GM23338 (cell line): ENCODE measurements at regions not wholly inside any gene's neighbourhood (a gene's known extent, or its start where the extent isn't known, plus 50 kb on each side); places are given as distances from the start of the nearest gene placed in this dataset.

Source experiments
- ATAC-seq: fragments of 200-7000 bp; cut with Tn5 transposase; 3 replicates; pipeline ENCODE4 v1.9.1; 2020
- DNase-seq: peaks from one replicate; pipeline ENCODE4 v3.0.0-alpha.2; 2015; ENCODE audit warnings: low spot score
- H2AFZ ChIP-seq: fragments of 200-600 bp; sonication (generic); 2 replicates; pipeline ENCODE4 v1.8.0; 2016; ENCODE audit warnings: antibody characterized with exemption, mild to moderate bottlenecking, moderate library complexity
- H3F3A ChIP-seq: fragments of 200-600 bp; sonication (generic); replicated peaks from 2 replicates; pipeline ENCODE4 v1.8.0; 2017; ENCODE audit warnings: antibody characterized with exemption, mixed run types, low read depth
- H3K27ac ChIP-seq: fragments of 200-600 bp; sonication (generic); 2 replicates; pipeline ENCODE4 v1.6.1; 2016; ENCODE audit warnings: low read depth
- H3K27me3 ChIP-seq: fragments of 200-600 bp; sonication (generic); 2 replicates; pipeline ENCODE4 v1.8.0; 2016; ENCODE audit warnings: mild to moderate bottlenecking, mixed run types, moderate library complexity; ENCODE audit not compliant: insufficient read depth
- H3K36me3 ChIP-seq: fragments of 200-600 bp; sonication (generic); 2 replicates; pipeline ENCODE4 v1.8.0; 2016; ENCODE audit warnings: mild to moderate bottlenecking; ENCODE audit not compliant: insufficient read depth
- H3K4me1 ChIP-seq: fragments of 200-600 bp; sonication (generic); 2 replicates; pipeline ENCODE4 v1.8.0; 2016; ENCODE audit warnings: mild to moderate bottlenecking, moderate library complexity; ENCODE audit not compliant: insufficient read depth
- H3K4me2 ChIP-seq: fragments of 200-600 bp; sonication (generic); 2 replicates; pipeline ENCODE4 v1.7.1; 2017; ENCODE audit warnings: mixed run types
- H3K4me3 ChIP-seq: fragments of 200-600 bp; sonication (generic); 2 replicates; pipeline ENCODE4 v1.6.1; 2016; ENCODE audit warnings: mixed run types
- H3K79me2 ChIP-seq: fragments of 200-600 bp; sonication (generic); replicated peaks from 2 replicates; pipeline ENCODE4 v1.8.0; 2017; ENCODE audit warnings: mild to moderate bottlenecking; ENCODE audit not compliant: insufficient read depth
- H3K9me2 ChIP-seq: fragments of 200-600 bp; sonication (generic); 2 replicates; pipeline ENCODE4 v1.8.0; 2017; ENCODE audit not compliant: insufficient read depth
- H4K20me1 ChIP-seq: fragments of 200-600 bp; sonication (generic); replicated peaks from 2 replicates; pipeline ENCODE4 v1.8.0; 2017; ENCODE audit warnings: mild to moderate bottlenecking; ENCODE audit not compliant: insufficient read depth
- H3K27ac Mint-ChIP-seq: 2 replicates; pipeline ENCODE4 v1.8.0; 2020; ENCODE audit warnings: inconsistent platforms, mild to moderate bottlenecking, moderate library complexity, mixed read lengths
- H3K27me3 Mint-ChIP-seq: 3 replicates; pipeline ENCODE4 v1.8.0; 2022; ENCODE audit warnings: low read depth, mild to moderate bottlenecking, moderate library complexity, mixed read lengths, inconsistent platforms; ENCODE audit not compliant: insufficient read depth, poor library complexity
- H3K36me3 Mint-ChIP-seq: 3 replicates; pipeline ENCODE4 v1.8.0; 2021; ENCODE audit warnings: low read depth, mild to moderate bottlenecking, inconsistent platforms, moderate library complexity, mixed read lengths
- H3K4me1 Mint-ChIP-seq: 3 replicates; pipeline ENCODE4 v1.8.0; 2020; ENCODE audit warnings: mild to moderate bottlenecking, inconsistent platforms, mixed read lengths
- H3K4me3 Mint-ChIP-seq: 3 replicates; pipeline ENCODE4 v1.8.0; 2021; ENCODE audit warnings: moderate library complexity, mild to moderate bottlenecking, inconsistent platforms, mixed read lengths
- H3K9me3 Mint-ChIP-seq: 3 replicates; pipeline ENCODE4 v1.8.0; 2020; ENCODE audit warnings: moderate library complexity, mild to moderate bottlenecking, inconsistent platforms, mixed read lengths
- CREB1 ChIP-seq: fragments of 250-450 bp; sonication (Bioruptor Pico); IDR thresholded peaks from 2 replicates; pipeline ENCODE4 v1.5.0; 2020; ENCODE audit warnings: low read depth, mild to moderate bottlenecking, moderate library complexity
- EZH2 ChIP-seq: fragments of 200-600 bp; sonication (generic); IDR thresholded peaks from one replicate; pipeline ENCODE4 v1.8.0; 2017; ENCODE audit warnings: antibody characterized with exemption, mild to moderate bottlenecking, low read depth; ENCODE audit not compliant: unreplicated experiment
- EZH2phosphoT487 ChIP-seq: fragments of 200-600 bp; sonication (generic); IDR thresholded peaks from one replicate; pipeline ENCODE4 v1.8.1; 2018; ENCODE audit warnings: antibody characterized with exemption; ENCODE audit not compliant: unreplicated experiment
- JUNB ChIP-seq: IDR thresholded peaks from one replicate; pipeline ENCODE4 v1.6.1; 2016; ENCODE audit warnings: antibody characterized with exemption; ENCODE audit not compliant: unreplicated experiment
- NANOG ChIP-seq: IDR thresholded peaks from 2 replicates; pipeline ENCODE4 v1.6.1; 2016; ENCODE audit warnings: antibody characterized with exemption, borderline replicate concordance
- POLR2AphosphoS5 ChIP-seq: IDR thresholded peaks from 2 replicates; pipeline ENCODE4 v1.6.1; 2016; ENCODE audit warnings: antibody characterized with exemption, low read depth
- STAT1 ChIP-seq: IDR thresholded peaks from one replicate; pipeline ENCODE4 v1.6.1; 2016; ENCODE audit warnings: antibody characterized with exemption; ENCODE audit not compliant: unreplicated experiment
- ZNF114 ChIP-seq: fragments of 250-450 bp; sonication (Bioruptor Pico); IDR thresholded peaks from 2 replicates; pipeline ENCODE4 v1.5.0; 2020; ENCODE audit warnings: mild to moderate bottlenecking, moderate library complexity
- ZNF331 ChIP-seq: fragments of 250-450 bp; sonication (Bioruptor Pico); IDR thresholded peaks from 2 replicates; pipeline ENCODE4 v1.5.0; 2020; ENCODE audit warnings: low read depth, mild to moderate bottlenecking, moderate library complexity
- TF ChIP-seq, protein P1 (sequence below): IDR thresholded peaks from one replicate; pipeline ENCODE4 v1.6.1; 2018; ENCODE audit warnings: antibody characterized with exemption; ENCODE audit not compliant: unreplicated experiment
- TF ChIP-seq, protein P2 (sequence below): fragments of 250-450 bp; sonication (Bioruptor Pico); IDR thresholded peaks from 2 replicates; pipeline ENCODE4 v1.5.0; 2020; ENCODE audit warnings: mild to moderate bottlenecking, moderate library complexity
- TF ChIP-seq, protein P3 (sequence below), 2 experiments: fragments of 200-600 bp in 1 of 2; sonication (generic) in 1 of 2; conservative IDR thresholded peaks; 2 replicates each; pipeline versions ENCODE4 v1.5.1 to v1.6.1; 2016 to 2017; ENCODE audit warnings: antibody characterized with exemption in 2 of 2, low read depth in 2 of 2, mild to moderate bottlenecking in 2 of 2, moderate library complexity in 1 of 2
- TF ChIP-seq, protein P4 (sequence below): IDR thresholded peaks from 2 replicates; pipeline ENCODE4 v1.6.1; 2016; ENCODE audit warnings: antibody characterized with exemption

DNA sequence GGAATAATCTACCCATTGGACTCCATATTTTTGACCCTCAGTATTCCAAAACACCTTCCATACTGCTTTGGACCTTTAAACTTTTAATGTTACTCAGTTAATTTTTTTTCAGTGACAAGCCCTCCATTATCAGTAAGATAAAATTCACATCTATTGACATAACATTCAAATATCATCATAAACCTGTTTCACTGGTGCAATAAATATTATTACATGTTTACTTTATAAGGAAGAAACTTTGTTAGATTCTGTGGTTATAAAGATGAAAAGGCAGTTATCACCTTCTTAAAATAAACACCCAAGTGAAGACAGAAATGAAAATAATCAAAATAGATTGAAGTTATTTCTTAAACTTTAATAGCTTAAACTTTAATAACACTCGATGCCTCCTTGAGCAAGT lies 758.5 kb upstream of the ADGRL2 start:
- no peak overlapping the region for H2AFZ ChIP-seq
- H3K36me3 Mint-ChIP-seq = no peaks in the 10 kb centered on the region
- H4K20me1 ChIP-seq = no peaks in the 10 kb centered on the region
- no peaks in the 10 kb centered on the region for H3K9me3 Mint-ChIP-seq
- no peak overlapping the region for H3K27ac ChIP-seq
- H3K27ac Mint-ChIP-seq = no peak overlapping the region
- TF ChIP-seq JUNB = no peak
- TF ChIP-seq, protein P1, sequence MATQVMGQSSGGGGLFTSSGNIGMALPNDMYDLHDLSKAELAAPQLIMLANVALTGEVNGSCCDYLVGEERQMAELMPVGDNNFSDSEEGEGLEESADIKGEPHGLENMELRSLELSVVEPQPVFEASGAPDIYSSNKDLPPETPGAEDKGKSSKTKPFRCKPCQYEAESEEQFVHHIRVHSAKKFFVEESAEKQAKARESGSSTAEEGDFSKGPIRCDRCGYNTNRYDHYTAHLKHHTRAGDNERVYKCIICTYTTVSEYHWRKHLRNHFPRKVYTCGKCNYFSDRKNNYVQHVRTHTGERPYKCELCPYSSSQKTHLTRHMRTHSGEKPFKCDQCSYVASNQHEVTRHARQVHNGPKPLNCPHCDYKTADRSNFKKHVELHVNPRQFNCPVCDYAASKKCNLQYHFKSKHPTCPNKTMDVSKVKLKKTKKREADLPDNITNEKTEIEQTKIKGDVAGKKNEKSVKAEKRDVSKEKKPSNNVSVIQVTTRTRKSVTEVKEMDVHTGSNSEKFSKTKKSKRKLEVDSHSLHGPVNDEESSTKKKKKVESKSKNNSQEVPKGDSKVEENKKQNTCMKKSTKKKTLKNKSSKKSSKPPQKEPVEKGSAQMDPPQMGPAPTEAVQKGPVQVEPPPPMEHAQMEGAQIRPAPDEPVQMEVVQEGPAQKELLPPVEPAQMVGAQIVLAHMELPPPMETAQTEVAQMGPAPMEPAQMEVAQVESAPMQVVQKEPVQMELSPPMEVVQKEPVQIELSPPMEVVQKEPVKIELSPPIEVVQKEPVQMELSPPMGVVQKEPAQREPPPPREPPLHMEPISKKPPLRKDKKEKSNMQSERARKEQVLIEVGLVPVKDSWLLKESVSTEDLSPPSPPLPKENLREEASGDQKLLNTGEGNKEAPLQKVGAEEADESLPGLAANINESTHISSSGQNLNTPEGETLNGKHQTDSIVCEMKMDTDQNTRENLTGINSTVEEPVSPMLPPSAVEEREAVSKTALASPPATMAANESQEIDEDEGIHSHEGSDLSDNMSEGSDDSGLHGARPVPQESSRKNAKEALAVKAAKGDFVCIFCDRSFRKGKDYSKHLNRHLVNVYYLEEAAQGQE = no peak
- TF ChIP-seq EZH2phosphoT487 = no peak
- TF ChIP-seq ZNF331 (CRISPR knock-in tag) = no peak
- no peak for TF ChIP-seq POLR2AphosphoS5
- no peak for TF ChIP-seq STAT1
- no peak for TF ChIP-seq ZNF114
- no peak for TF ChIP-seq NANOG
- TF ChIP-seq, protein P2, sequence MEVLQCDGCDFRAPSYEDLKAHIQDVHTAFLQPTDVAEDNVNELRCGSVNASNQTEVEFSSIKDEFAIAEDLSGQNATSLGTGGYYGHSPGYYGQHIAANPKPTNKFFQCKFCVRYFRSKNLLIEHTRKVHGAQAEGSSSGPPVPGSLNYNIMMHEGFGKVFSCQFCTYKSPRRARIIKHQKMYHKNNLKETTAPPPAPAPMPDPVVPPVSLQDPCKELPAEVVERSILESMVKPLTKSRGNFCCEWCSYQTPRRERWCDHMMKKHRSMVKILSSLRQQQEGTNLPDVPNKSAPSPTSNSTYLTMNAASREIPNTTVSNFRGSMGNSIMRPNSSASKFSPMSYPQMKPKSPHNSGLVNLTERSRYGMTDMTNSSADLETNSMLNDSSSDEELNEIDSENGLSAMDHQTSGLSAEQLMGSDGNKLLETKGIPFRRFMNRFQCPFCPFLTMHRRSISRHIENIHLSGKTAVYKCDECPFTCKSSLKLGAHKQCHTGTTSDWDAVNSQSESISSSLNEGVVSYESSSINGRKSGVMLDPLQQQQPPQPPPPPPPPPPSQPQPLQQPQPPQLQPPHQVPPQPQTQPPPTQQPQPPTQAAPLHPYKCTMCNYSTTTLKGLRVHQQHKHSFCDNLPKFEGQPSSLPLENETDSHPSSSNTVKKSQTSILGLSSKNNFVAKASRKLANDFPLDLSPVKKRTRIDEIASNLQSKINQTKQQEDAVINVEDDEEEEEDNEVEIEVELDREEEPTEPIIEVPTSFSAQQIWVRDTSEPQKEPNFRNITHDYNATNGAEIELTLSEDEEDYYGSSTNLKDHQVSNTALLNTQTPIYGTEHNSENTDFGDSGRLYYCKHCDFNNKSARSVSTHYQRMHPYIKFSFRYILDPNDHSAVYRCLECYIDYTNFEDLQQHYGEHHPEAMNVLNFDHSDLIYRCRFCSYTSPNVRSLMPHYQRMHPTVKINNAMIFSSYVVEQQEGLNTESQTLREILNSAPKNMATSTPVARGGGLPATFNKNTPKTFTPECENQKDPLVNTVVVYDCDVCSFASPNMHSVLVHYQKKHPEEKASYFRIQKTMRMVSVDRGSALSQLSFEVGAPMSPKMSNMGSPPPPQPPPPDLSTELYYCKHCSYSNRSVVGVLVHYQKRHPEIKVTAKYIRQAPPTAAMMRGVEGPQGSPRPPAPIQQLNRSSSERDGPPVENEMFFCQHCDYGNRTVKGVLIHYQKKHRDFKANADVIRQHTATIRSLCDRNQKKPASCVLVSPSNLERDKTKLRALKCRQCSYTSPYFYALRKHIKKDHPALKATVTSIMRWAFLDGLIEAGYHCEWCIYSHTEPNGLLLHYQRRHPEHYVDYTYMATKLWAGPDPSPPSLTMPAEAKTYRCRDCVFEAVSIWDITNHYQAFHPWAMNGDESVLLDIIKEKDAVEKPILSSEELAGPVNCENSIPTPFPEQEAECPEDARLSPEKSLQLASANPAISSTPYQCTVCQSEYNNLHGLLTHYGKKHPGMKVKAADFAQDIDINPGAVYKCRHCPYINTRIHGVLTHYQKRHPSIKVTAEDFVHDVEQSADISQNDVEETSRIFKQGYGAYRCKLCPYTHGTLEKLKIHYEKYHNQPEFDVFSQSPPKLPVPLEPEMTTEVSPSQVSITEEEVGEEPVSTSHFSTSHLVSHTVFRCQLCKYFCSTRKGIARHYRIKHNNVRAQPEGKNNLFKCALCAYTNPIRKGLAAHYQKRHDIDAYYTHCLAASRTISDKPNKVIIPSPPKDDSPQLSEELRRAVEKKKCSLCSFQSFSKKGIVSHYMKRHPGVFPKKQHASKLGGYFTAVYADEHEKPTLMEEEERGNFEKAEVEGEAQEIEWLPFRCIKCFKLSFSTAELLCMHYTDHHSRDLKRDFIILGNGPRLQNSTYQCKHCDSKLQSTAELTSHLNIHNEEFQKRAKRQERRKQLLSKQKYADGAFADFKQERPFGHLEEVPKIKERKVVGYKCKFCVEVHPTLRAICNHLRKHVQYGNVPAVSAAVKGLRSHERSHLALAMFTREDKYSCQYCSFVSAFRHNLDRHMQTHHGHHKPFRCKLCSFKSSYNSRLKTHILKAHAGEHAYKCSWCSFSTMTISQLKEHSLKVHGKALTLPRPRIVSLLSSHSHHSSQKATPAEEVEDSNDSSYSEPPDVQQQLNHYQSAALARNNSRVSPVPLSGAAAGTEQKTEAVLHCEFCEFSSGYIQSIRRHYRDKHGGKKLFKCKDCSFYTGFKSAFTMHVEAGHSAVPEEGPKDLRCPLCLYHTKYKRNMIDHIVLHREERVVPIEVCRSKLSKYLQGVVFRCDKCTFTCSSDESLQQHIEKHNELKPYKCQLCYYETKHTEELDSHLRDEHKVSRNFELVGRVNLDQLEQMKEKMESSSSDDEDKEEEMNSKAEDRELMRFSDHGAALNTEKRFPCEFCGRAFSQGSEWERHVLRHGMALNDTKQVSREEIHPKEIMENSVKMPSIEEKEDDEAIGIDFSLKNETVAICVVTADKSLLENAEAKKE = no peak
- TF ChIP-seq EZH2 = no peak
- TF ChIP-seq, protein P3, sequence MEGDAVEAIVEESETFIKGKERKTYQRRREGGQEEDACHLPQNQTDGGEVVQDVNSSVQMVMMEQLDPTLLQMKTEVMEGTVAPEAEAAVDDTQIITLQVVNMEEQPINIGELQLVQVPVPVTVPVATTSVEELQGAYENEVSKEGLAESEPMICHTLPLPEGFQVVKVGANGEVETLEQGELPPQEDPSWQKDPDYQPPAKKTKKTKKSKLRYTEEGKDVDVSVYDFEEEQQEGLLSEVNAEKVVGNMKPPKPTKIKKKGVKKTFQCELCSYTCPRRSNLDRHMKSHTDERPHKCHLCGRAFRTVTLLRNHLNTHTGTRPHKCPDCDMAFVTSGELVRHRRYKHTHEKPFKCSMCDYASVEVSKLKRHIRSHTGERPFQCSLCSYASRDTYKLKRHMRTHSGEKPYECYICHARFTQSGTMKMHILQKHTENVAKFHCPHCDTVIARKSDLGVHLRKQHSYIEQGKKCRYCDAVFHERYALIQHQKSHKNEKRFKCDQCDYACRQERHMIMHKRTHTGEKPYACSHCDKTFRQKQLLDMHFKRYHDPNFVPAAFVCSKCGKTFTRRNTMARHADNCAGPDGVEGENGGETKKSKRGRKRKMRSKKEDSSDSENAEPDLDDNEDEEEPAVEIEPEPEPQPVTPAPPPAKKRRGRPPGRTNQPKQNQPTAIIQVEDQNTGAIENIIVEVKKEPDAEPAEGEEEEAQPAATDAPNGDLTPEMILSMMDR (conservative IDR thresholded peaks at IDR 0.05; ENCODE audit: low read depth in 2 of 2) = no peak
- no peak for TF ChIP-seq CREB1 (CRISPR knock-in tag)
- TF ChIP-seq, protein P4, sequence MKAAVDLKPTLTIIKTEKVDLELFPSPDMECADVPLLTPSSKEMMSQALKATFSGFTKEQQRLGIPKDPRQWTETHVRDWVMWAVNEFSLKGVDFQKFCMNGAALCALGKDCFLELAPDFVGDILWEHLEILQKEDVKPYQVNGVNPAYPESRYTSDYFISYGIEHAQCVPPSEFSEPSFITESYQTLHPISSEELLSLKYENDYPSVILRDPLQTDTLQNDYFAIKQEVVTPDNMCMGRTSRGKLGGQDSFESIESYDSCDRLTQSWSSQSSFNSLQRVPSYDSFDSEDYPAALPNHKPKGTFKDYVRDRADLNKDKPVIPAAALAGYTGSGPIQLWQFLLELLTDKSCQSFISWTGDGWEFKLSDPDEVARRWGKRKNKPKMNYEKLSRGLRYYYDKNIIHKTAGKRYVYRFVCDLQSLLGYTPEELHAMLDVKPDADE = no peak
- ATAC-seq = no peak
- no peak overlapping the region for H3K4me3 Mint-ChIP-seq
- peaks cover 8% of the 10 kb centered on the region; the same call in 1 of the 2 replicates for H3K9me2 ChIP-seq
- no peaks in the 10 kb centered on the region for H3F3A ChIP-seq
- no peak for DNase-seq
- H3K79me2 ChIP-seq = no peaks in the 10 kb centered on the region
- peaks cover 2% of the 10 kb centered on the region for H3K27me3 Mint-ChIP-seq
- no peak overlapping the region for H3K4me3 ChIP-seq
- no peaks in the 10 kb centered on the region for H3K27me3 ChIP-seq
- peaks cover 11% of the 10 kb centered on the region for H3K4me1 ChIP-seq
- H3K4me1 Mint-ChIP-seq = peaks cover 16% of the 10 kb centered on the region
- H3K36me3 ChIP-seq = no peaks in the 10 kb centered on the region
- no peak overlapping the region for H3K4me2 ChIP-seq
